ENCODE measurements at regions not wholly inside any gene's neighbourhood (a gene's known extent, or its start where the extent isn't known, plus 50 kb on each side); places are given as distances from the start of the nearest gene placed in this dataset.

- CTCF ChIA-PET = interaction anchor here (0.6 to 0.9 kb wide), 3 partner anchors 9 to 27 kb away, joined by 3 to 4 read pairs (median 4); no protein-coding TSS in a partner anchor
- DNase-seq (ENCODE audit: low read depth, low spot score) (no peak), FAIRE-seq (no peak)
- dilution Hi-C loops (cut with MboI; ENCODE audit: extremely low pct_ligation_motif_present, low sequenced_read_pairs) = no loop called here
- BruUV-seq (replicated peaks) = no TSS peak
- TF ChIP-seq, protein P1, sequence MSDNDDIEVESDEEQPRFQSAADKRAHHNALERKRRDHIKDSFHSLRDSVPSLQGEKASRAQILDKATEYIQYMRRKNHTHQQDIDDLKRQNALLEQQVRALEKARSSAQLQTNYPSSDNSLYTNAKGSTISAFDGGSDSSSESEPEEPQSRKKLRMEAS (IDR thresholded peaks at IDR 0.05; ENCODE audit: insufficient read depth, insufficient read length) = no peak
- TF ChIP-seq POLR2A (IDR thresholded peaks at IDR 0.05; ENCODE audit: low read depth, low read length) (no peak), POLR2AphosphoS5 (IDR thresholded peaks at IDR 0.05; ENCODE audit: insufficient read depth, low read depth, low read length) (no peak), CTCF (IDR thresholded peaks at IDR 0.05; ENCODE audit: extremely low read depth in 1 of 2, insufficient read depth in 1 of 2, low read depth in 1 of 2, low read length in 2 of 2) (no peak), JUN (IDR thresholded peaks at IDR 0.05; ENCODE audit: borderline replicate concordance, insufficient read depth, insufficient read length, low read depth) (no peak), FOS (IDR thresholded peaks at IDR 0.05; ENCODE audit: borderline replicate concordance, insufficient read depth, low read length) (no peak), GATA2 (IDR thresholded peaks at IDR 0.05; ENCODE audit: insufficient read depth, insufficient read length, low read depth, low read length) (no peak), MYC (IDR thresholded peaks at IDR 0.05; ENCODE audit: low read depth, low read length) (no peak), EZH2 (IDR thresholded peaks at IDR 0.05; ENCODE audit: borderline replicate concordance, low read depth, low read length, severe bottlenecking) (no peak)
- H3K27me3 ChIP-seq (ENCODE audit: control insufficient read depth in 2 of 2, insufficient read depth in 2 of 2, low read length in 2 of 2) = no peaks in the 10 kb centered on the region
- H3K9me1 ChIP-seq (replicated peaks; ENCODE audit: control insufficient read depth, extremely low read depth, insufficient read depth, low read length) = no peaks in the 10 kb centered on the region
- no peak overlapping the region for H3K4me2 ChIP-seq (ENCODE audit: insufficient read depth, low read length)
- no peaks in the 10 kb centered on the region for H3K36me3 ChIP-seq (ENCODE audit: control insufficient read depth in 2 of 2, extremely low read depth in 1 of 2, insufficient read depth in 2 of 2, low read length in 2 of 2)
- H4K20me1 ChIP-seq (replicated peaks; ENCODE audit: control insufficient read depth, extremely low read depth, insufficient read depth, low read length) = no peaks in the 10 kb centered on the region
- no peak overlapping the region for H3K4me3 ChIP-seq (replicated peaks in 1 of 3; ENCODE audit: insufficient read depth in 1 of 3, low read depth in 1 of 3, low read length in 3 of 3)
- POLR2A ChIA-PET = no interaction called here
- no peak overlapping the region for H3K27ac ChIP-seq (ENCODE audit: insufficient read depth, low read depth, low read length)
- H3K9me3 ChIP-seq (replicated peaks; ENCODE audit: control insufficient read depth, insufficient read depth, low read length) = no peaks in the 10 kb centered on the region
- no peak overlapping the region for H2AFZ ChIP-seq (ENCODE audit: low read depth, low read length)
- no peaks in the 10 kb centered on the region for H3K79me2 ChIP-seq (ENCODE audit: control insufficient read depth, insufficient read depth, low read length)
- intact Hi-C loops (cut with micrococcal nuclease) = no loop called here
- no peaks in the 10 kb centered on the region for H3K4me1 ChIP-seq (ENCODE audit: control insufficient read depth, extremely low read depth, insufficient read depth, low read length)
- H3K9ac ChIP-seq (replicated peaks; ENCODE audit: extremely low read depth, insufficient read depth, low read length) = no peak overlapping the region
Measured at GRCh38 chr9:105854783-105855724, 160.7 kb downstream of the TMEM38B start.
